HEK293 (cell line): ENCODE measurements at regions not wholly inside any gene's neighbourhood (a gene's known extent, or its start where the extent isn't known, plus 50 kb on each side); places are given as distances from the start of the nearest gene placed in this dataset.

ENCODE experiments used
- CTCF ChIA-PET: fragments of 350-600 bp; formaldehyde crosslinking; extraction: SDS; loops from one replicate; lab custom pipeline; 2021; ENCODE audit warnings: antibody characterized with exemption; lab: Yijun Ruan, JAX
- POLR2A ChIA-PET: fragments of 300-600 bp; formaldehyde crosslinking; extraction: SDS; loops from one replicate; lab custom pipeline; 2020; ENCODE audit warnings: antibody characterized with exemption, inconsistent platforms; lab: Yijun Ruan, JAX
- H3K27ac ChIP-seq: fragments of 200-500 bp; sonication (Bioruptor generic); 2 replicates; pipeline ENCODE4 v1.5.1; 2014; ENCODE audit warnings: low read depth, low read length, control low read depth, inconsistent platforms; ENCODE audit errors: extremely low read depth
- H3K36me3 ChIP-seq, 2 experiments: fragments of 200-500 bp in 1 of 2; sonication (Bioruptor generic) in 1 of 2; 1 replicate in 1 of 2; 2 replicates in 1 of 2; pipeline ENCODE4 v1.5.1; 2014 to 2017; ENCODE audit warnings: inconsistent platforms in 2 of 2, low read length in 2 of 2; ENCODE audit not compliant: control insufficient read depth in 2 of 2, insufficient read depth in 1 of 2
- H3K4me1 ChIP-seq: fragments of 200-500 bp; sonication (Bioruptor generic); 2 replicates; pipeline ENCODE4 v1.5.1; 2014; ENCODE audit warnings: mild to moderate bottlenecking, low read length, inconsistent platforms; ENCODE audit not compliant: control insufficient read depth, insufficient read depth
- H3K4me3 ChIP-seq: 2 replicates; pipeline ENCODE4 v1.5.1; 2011; ENCODE audit warnings: low read depth, mild to moderate bottlenecking, control low read depth, low read length, moderate library complexity
- H3K9me3 ChIP-seq: fragments of 200-500 bp; sonication (Bioruptor generic); 2 replicates; pipeline ENCODE4 v1.5.1; 2014; ENCODE audit warnings: low read depth, low read length, inconsistent platforms; ENCODE audit not compliant: control insufficient read depth, insufficient read depth
- GFI1B ChIP-seq: fragments of 450-650 bp; formaldehyde crosslinking; IDR thresholded peaks from 2 replicates; pipeline ENCODE4 v1.5.1; 2016; ENCODE audit warnings: missing biosample characterization, missing genetic modification characterization
- GLIS2 ChIP-seq: fragments of 450-650 bp; formaldehyde crosslinking; IDR thresholded peaks from 2 replicates; pipeline ENCODE4 v1.5.1; 2016; ENCODE audit warnings: missing biosample characterization, missing genetic modification characterization
- HOXC10 ChIP-seq: sonication (generic); formaldehyde crosslinking; IDR thresholded peaks from 2 replicates; pipeline ENCODE4 v1.8.1; 2023; ENCODE audit warnings: mild to moderate bottlenecking, missing genetic modification reagents
- KLF16 ChIP-seq: fragments of 450-650 bp; formaldehyde crosslinking; IDR thresholded peaks from 2 replicates; pipeline ENCODE4 v1.5.1; 2017; ENCODE audit warnings: missing biosample characterization, missing genetic modification characterization
- MYNN ChIP-seq: fragments of 450-650 bp; formaldehyde crosslinking; IDR thresholded peaks from 2 replicates; pipeline ENCODE4 v1.5.1; 2016; ENCODE audit warnings: missing biosample characterization, missing genetic modification characterization, borderline replicate concordance
- OSR2 ChIP-seq: fragments of 450-650 bp; formaldehyde crosslinking; IDR thresholded peaks from 2 replicates; pipeline ENCODE4 v1.5.1; 2016; ENCODE audit warnings: missing biosample characterization, missing genetic modification characterization
- RBAK ChIP-seq: fragments of 450-650 bp; formaldehyde crosslinking; IDR thresholded peaks from 2 replicates; pipeline ENCODE4 v1.5.1; 2016; ENCODE audit warnings: missing biosample characterization, missing genetic modification characterization
- SCRT1 ChIP-seq: fragments of 450-650 bp; formaldehyde crosslinking; IDR thresholded peaks from 2 replicates; pipeline ENCODE4 v1.5.1; 2016; ENCODE audit warnings: missing biosample characterization, missing genetic modification characterization, borderline replicate concordance
- TCF7L2 ChIP-seq: IDR thresholded peaks from 2 replicates; pipeline ENCODE4 v1.6.1; 2011; ENCODE audit warnings: low read depth, mild to moderate bottlenecking, inconsistent platforms, low read length, moderate library complexity, borderline replicate concordance
- ZBTB7A ChIP-seq: fragments of 450-650 bp; formaldehyde crosslinking; IDR thresholded peaks from 2 replicates; pipeline ENCODE4 v1.5.1; 2016; ENCODE audit warnings: low read depth, missing biosample characterization, missing genetic modification characterization
- ZEB2 ChIP-seq: fragments of 450-650 bp; formaldehyde crosslinking; IDR thresholded peaks from 2 replicates; pipeline ENCODE4 v1.5.1; 2016; ENCODE audit warnings: missing biosample characterization, missing genetic modification characterization
- ZNF354C ChIP-seq: fragments of 450-650 bp; formaldehyde crosslinking; IDR thresholded peaks from 2 replicates; pipeline ENCODE4 v1.5.1; 2016; ENCODE audit warnings: missing biosample characterization, missing genetic modification characterization, low read depth, borderline replicate concordance
- ZNF391 ChIP-seq: fragments of 450-650 bp; formaldehyde crosslinking; IDR thresholded peaks from 2 replicates; pipeline ENCODE4 v1.5.1; 2016; ENCODE audit warnings: low read depth, missing biosample characterization, missing genetic modification characterization, borderline replicate concordance
- ZNF561 ChIP-seq: fragments of 450-650 bp; IDR thresholded peaks from 2 replicates; pipeline ENCODE4 v1.5.1; 2018; ENCODE audit warnings: missing biosample characterization, missing genetic modification characterization, borderline replicate concordance
- ZNF596 ChIP-seq: fragments of 450-650 bp; IDR thresholded peaks from 2 replicates; pipeline ENCODE4 v1.5.0; 2018; ENCODE audit warnings: missing biosample characterization, mild to moderate bottlenecking, missing genetic modification characterization, moderate library complexity
- ZNF654 ChIP-seq: fragments of 450-650 bp; formaldehyde crosslinking; IDR thresholded peaks from 2 replicates; pipeline ENCODE4 v1.5.1; 2016; ENCODE audit warnings: low read depth, missing biosample characterization, missing genetic modification characterization
- ZNF660 ChIP-seq: fragments of 450-650 bp; IDR thresholded peaks from 2 replicates; pipeline ENCODE4 v1.5.1; 2018; ENCODE audit warnings: missing biosample characterization, mild to moderate bottlenecking, missing genetic modification characterization
- ZNF701 ChIP-seq: fragments of 450-650 bp; formaldehyde crosslinking; IDR thresholded peaks from 2 replicates; pipeline ENCODE4 v1.5.1; 2016; ENCODE audit warnings: missing biosample characterization, missing genetic modification characterization
- ZNF792 ChIP-seq: fragments of 450-650 bp; formaldehyde crosslinking; IDR thresholded peaks from 2 replicates; pipeline ENCODE4 v1.5.1; 2016; ENCODE audit warnings: missing biosample characterization, missing genetic modification characterization
- TF ChIP-seq, protein P1 (sequence below): fragments of 450-650 bp; formaldehyde crosslinking; IDR thresholded peaks from 2 replicates; pipeline ENCODE4 v1.5.1; 2016; ENCODE audit warnings: missing biosample characterization, missing genetic modification characterization
- TF ChIP-seq, protein P2 (sequence below): fragments of 450-650 bp; formaldehyde crosslinking; IDR thresholded peaks from 2 replicates; pipeline ENCODE4 v1.5.1; 2016; ENCODE audit warnings: missing biosample characterization, missing genetic modification characterization
- TF ChIP-seq, protein P3 (sequence below): fragments of 450-650 bp; formaldehyde crosslinking; IDR thresholded peaks from 2 replicates; pipeline ENCODE4 v1.5.1; 2016; ENCODE audit warnings: missing biosample characterization, missing genetic modification characterization
- TF ChIP-seq, protein P4 (sequence below): fragments of 450-650 bp; formaldehyde crosslinking; IDR thresholded peaks from 2 replicates; pipeline ENCODE4 v1.5.1; 2016; ENCODE audit warnings: missing biosample characterization, missing genetic modification characterization

DNA sequence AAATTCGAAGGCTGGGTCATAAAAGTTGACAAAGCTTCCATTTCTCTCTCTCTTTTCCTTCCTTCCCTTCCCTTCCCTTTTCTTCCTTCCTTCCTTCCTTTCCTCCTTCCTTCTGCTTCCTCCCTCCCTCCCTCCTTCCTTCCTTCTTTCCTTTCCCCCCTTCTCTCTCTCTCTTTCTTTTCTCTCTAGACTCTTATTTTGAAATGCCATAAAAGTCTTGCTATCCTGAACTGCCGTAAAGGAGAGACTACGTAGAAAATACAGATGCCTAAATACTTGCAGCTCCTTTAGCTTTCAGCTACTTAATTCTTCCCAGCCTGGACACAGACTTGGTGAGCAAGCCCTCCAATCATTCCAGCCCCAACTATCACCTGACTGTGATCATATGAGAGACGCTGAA, 1644.4 kb downstream of the FAM181B start:
- no peaks in the 10 kb centered on the region for H3K9me3 ChIP-seq
- POLR2A ChIA-PET, result no interaction called here
- TF ChIP-seq MYNN, result peak; percentile 76; the same call in 1 of the 2 replicates
- TF ChIP-seq, protein P1, sequence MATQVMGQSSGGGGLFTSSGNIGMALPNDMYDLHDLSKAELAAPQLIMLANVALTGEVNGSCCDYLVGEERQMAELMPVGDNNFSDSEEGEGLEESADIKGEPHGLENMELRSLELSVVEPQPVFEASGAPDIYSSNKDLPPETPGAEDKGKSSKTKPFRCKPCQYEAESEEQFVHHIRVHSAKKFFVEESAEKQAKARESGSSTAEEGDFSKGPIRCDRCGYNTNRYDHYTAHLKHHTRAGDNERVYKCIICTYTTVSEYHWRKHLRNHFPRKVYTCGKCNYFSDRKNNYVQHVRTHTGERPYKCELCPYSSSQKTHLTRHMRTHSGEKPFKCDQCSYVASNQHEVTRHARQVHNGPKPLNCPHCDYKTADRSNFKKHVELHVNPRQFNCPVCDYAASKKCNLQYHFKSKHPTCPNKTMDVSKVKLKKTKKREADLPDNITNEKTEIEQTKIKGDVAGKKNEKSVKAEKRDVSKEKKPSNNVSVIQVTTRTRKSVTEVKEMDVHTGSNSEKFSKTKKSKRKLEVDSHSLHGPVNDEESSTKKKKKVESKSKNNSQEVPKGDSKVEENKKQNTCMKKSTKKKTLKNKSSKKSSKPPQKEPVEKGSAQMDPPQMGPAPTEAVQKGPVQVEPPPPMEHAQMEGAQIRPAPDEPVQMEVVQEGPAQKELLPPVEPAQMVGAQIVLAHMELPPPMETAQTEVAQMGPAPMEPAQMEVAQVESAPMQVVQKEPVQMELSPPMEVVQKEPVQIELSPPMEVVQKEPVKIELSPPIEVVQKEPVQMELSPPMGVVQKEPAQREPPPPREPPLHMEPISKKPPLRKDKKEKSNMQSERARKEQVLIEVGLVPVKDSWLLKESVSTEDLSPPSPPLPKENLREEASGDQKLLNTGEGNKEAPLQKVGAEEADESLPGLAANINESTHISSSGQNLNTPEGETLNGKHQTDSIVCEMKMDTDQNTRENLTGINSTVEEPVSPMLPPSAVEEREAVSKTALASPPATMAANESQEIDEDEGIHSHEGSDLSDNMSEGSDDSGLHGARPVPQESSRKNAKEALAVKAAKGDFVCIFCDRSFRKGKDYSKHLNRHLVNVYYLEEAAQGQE (tag by site-specific recombination), result no peak
- no peak for TF ChIP-seq GFI1B
- no peak for TF ChIP-seq RBAK
- no peak for TF ChIP-seq HOXC10
- TF ChIP-seq ZNF701 (tag by site-specific recombination), result no peak
- TF ChIP-seq ZNF354C (tag by site-specific recombination), result no peak
- TF ChIP-seq ZEB2 (tag by site-specific recombination), result no peak
- TF ChIP-seq OSR2 (tag by site-specific recombination), result no peak
- H3K4me1 ChIP-seq, result no peaks in the 10 kb centered on the region
- H3K36me3 ChIP-seq, result no peaks in the 10 kb centered on the region
- no peak overlapping the region for H3K27ac ChIP-seq
- CTCF ChIA-PET, result no interaction called here
- no peak overlapping the region for H3K4me3 ChIP-seq

DNA sequence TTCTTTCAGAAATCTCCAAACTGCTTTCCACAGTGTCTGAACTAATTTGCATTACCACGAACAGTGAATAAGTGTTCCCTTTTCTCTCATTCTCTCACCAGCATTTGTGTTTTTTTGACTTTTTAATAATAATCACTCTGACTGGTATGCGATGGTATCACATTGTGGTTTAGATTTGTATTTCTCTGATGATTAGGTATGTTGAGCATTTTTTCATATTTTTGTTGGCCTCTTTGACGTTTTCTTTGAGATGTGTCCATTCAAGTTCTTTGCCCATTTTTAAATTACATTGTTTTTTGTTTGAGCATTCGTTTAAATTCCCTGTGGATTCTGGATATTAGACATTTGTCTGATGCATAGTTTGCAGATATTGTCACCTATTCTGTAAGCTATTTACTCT, 1639.6 kb upstream of the TENM4 start:
- Histone ChIP-seq H3K36me3 (no peaks in the 10 kb centered on the region), H3K9me3 (no peaks in the 10 kb centered on the region), H3K27ac (no peak overlapping the region), H3K4me1 (no peaks in the 10 kb centered on the region), H3K4me3 (no peak overlapping the region)
- CTCF ChIA-PET, result no interaction called here
- TF ChIP-seq, protein P2, sequence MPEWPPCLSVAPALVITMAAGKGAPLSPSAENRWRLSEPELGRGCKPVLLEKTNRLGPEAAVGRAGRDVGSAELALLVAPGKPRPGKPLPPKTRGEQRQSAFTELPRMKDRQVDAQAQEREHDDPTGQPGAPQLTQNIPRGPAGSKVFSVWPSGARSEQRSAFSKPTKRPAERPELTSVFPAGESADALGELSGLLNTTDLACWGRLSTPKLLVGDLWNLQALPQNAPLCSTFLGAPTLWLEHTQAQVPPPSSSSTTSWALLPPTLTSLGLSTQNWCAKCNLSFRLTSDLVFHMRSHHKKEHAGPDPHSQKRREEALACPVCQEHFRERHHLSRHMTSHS, result no peak
- TF ChIP-seq GLIS2 (no peak), ZNF391 (tag by site-specific recombination) (no peak), ZNF561 (no peak), ZNF654 (tag by site-specific recombination) (no peak), TCF7L2 (no peak), ZNF660 (tag by site-specific recombination) (no peak), SCRT1 (no peak), ZBTB7A (no peak), ZNF792 (tag by site-specific recombination) (no peak), ZEB2 (tag by site-specific recombination) (no peak), KLF16 (tag by site-specific recombination) (no peak), ZNF596 (tag by site-specific recombination) (no peak)
- TF ChIP-seq, protein P3, sequence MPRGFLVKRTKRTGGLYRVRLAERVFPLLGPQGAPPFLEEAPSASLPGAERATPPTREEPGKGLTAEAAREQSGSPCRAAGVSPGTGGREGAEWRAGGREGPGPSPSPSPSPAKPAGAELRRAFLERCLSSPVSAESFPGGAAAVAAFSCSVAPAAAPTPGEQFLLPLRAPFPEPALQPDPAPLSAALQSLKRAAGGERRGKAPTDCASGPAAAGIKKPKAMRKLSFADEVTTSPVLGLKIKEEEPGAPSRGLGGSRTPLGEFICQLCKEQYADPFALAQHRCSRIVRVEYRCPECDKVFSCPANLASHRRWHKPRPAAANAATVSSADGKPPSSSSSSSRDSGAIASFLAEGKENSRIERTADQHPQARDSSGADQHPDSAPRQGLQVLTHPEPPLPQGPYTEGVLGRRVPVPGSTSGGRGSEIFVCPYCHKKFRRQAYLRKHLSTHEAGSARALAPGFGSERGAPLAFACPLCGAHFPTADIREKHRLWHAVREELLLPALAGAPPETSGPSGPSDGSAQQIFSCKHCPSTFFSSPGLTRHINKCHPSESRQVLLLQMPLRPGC, result no peak
- TF ChIP-seq, protein P4, sequence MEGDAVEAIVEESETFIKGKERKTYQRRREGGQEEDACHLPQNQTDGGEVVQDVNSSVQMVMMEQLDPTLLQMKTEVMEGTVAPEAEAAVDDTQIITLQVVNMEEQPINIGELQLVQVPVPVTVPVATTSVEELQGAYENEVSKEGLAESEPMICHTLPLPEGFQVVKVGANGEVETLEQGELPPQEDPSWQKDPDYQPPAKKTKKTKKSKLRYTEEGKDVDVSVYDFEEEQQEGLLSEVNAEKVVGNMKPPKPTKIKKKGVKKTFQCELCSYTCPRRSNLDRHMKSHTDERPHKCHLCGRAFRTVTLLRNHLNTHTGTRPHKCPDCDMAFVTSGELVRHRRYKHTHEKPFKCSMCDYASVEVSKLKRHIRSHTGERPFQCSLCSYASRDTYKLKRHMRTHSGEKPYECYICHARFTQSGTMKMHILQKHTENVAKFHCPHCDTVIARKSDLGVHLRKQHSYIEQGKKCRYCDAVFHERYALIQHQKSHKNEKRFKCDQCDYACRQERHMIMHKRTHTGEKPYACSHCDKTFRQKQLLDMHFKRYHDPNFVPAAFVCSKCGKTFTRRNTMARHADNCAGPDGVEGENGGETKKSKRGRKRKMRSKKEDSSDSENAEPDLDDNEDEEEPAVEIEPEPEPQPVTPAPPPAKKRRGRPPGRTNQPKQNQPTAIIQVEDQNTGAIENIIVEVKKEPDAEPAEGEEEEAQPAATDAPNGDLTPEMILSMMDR (tag by site-specific recombination), result no peak
- POLR2A ChIA-PET, result no interaction called here
